GM12874 (cell line): ENCODE measurements at regions not wholly inside any gene's neighbourhood (a gene's known extent, or its start where the extent isn't known, plus 50 kb on each side); places are given as distances from the start of the nearest gene placed in this dataset.

Experiments
- CTCF ChIP-seq: IDR thresholded peaks from 2 replicates; pipeline ENCODE4 v1.5.1; 2011; ENCODE audit warnings: low read depth, mild to moderate bottlenecking, control low read depth, low read length, moderate library complexity; ENCODE audit not compliant: insufficient read depth

- TF ChIP-seq CTCF = peak; percentile 43
Observed at GRCh38 chr6:95819939-95820338, 195.8 kb upstream of the FUT9 start.

DNA sequence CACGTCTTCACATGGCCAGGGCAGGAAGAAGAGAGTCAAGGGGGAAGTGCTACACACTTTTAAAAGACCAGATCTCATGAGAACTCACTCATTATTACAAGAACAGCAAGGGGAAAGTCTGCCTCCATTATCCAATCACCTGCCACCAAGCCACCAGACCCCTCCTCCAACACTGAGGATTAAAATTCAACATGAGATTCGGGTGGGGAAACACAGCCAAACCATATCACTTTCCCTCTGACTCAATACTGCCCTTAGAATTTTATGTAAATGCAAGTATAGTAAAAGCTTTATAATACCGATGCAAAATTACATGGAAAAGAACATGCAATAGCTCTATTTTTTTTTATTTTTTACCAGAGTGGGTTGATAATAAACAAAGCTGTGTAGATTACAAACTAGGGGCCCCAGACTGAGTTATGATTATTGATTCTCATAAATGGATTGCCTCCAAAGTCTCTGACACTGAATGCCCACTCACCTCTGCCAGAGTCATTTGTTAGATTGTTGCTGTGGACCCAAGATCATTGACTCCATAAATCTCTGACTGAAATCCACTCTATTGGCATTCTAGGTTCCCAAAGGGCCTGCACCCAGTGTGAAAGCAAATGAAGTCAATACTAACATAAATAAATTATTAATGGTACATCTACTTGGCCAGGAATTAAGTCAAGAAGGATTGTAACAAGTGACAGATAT lies 184.8 kb upstream of the FUT9 start:
- TF ChIP-seq CTCF = no peak

GRCh38 chr6:95837890-95838289 lies 177.9 kb upstream of the FUT9 start:
- no peak for TF ChIP-seq CTCF

GRCh38 chr6:95841560-95841959 lies 174.2 kb upstream of the FUT9 start:
- no peak for TF ChIP-seq CTCF

DNA sequence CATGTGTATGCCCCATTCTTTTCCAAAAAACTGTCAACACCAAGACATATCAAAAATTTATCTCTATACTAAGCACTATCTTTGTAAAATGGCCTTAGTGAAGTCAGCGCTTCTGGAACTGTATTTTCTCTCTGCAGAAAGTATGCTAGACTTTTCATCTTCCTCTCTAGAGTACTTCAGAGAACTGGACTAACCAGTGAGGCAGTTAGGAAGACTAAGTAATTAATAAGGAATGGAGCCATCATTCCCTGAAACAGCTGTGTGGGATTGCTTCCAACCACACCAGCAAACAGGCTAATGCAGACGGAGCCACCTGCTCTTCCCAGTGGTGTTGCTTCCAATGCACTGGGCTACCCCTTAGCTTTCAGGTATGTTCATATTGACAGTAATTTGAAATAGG lies 169.1 kb upstream of the FUT9 start:
- no peak for TF ChIP-seq CTCF

DNA sequence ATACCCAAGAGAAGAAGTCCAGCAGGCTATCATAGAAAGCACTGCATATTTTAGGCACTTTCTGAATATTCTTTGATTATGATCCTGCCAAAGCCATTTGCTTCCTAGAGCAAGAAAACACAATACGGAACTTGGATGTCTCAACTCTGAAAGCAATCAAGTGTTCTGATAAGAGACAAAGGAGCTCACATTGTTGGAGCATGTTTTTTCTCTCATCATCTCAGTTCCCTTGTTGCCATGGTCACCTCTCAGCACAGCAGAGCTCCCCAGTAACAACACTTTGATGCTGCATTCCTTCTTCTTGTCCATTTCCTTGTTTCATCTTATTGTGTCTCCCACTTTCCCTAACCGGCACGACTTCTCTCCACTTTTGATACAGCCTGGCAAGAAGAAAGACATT lies 168.7 kb upstream of the FUT9 start:
- no peak for TF ChIP-seq CTCF

DNA sequence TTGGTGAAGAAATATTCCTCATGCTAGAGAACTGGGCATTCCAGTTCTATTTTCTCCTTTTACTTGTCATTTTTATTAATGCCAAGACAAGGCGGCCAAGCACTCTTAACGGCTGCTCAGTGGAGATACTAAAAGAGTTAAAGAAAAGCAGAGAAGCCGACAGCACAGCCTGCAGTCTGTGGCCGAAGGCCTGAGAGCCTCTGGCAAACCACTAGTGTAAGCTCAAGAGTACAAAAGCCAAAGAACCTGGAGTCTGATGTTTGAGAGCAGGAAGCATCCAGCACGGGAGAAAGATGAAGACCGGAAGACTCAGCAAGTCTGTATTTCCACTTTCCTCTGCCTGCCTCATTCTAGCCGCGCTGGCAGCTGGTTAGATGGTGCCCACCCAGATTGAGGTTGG lies 167.1 kb upstream of the FUT9 start:
- TF ChIP-seq CTCF = no peak

DNA sequence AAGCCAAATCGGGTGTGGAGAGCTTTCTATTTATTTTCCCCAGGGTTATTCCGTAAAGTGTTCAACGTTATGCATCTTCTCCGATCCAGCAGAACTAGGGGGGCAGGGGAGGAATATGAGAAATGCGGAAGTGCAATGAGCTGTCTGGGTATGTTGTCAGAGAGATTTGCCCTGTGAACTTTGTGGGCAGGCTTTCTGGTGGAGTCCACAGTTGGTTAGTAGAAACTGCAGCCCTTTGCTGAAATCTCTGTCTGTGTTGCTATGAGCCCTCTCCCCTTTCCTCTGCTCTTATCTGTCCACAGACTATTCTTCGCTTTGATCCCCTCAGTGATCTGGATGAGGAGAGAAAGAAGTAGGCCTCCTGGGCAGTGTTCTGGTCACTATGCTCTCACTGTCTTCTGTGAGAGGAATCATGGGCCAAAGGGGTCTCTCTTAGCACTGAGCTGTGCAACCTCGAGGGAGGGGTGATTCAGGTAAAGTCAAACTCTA lies 158.9 kb upstream of the FUT9 start:
- TF ChIP-seq CTCF = no peak
